ENCODE measurements at regions not wholly inside any gene's neighbourhood (a gene's known extent, or its start where the extent isn't known, plus 50 kb on each side); places are given as distances from the start of the nearest gene placed in this dataset.
A peak's percentile ranks its signal among the peaks of the same experiment; 100 is the strongest.
"Not testable (repeated sequence)": the region's sequence is repeated elsewhere in the genome, so short reads cannot be mapped to it uniquely, and the experiment has no call there.

DNA sequence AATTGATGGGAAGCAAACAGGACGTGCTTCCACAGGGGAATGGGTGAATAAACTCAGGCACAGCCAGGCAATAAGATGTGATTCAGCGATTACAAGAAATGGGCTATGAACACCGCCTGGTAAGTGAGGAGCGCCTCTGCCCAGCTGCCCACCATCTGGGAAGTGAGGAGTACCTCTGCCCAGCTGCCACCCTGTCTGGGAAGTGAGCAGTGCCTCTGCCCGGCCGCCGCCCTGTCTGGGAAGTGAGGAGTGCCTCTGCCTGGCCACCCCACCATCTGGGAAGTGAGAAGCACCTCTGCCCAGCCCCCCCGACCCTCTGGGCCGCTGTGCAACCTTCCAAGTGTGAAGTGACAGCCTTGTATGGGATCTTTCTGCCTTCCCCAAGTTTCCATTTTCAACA is 73.2 kb upstream of the PRR5 start:
- DNase-seq: no peak

DNA sequence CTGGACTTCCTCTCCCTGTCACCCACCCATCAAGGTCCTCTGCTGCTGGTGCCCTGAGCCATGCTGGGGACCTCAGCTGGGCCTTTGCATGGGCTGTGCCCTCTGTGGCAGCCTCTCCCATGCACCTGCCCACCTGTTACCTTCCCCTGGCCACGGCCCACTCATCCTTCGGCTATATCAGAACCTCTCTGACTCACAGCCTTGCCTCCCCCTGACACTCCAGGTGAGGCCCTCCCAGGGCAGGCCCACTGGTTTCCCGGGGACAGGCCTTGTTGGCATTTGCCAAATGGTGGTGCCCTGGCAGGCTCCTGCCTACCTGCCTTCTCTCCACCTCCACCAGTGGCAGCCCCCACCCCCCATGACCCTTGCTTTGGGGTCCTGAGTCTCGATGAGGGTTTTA is 73.7 kb upstream of the PRR5 start:
- no peak for DNase-seq

DNA sequence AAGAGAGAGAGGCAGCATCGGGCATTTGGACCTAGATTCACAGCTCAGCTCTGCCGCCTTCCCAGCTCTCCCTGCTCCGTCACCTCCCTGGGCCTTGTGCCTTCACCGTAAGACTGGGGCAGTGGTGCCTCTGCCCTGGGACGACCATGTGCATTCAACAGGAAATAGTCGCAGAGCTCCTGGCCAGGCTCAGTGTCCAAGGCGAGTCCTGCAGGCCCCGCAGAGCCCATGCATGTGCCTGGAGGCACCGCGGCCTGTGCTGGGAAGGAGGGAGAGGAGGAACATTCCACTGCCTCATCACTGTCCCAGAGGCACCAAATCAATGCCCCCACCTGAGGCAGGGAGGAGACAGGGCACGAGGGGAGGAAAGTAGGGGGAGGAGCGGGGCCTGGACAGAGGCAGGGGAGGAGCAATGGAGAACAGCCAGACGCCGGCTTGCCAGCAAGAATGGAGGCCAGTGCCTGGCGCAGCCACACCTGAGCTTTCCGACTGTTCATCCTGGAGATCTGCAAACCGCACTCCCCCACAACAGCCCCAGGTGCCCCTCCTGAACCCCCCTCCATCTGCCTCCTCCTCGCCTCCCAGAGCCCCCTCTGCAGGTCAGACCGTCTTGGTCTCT is 74.4 kb upstream of the PRR5 start:
- DNase-seq: no peak

- peak; percentile 72 to 80 for DNase-seq
Observed at GRCh38 chr22:44625981-44626687, 75.9 kb upstream of the PRR5 start.

DNA sequence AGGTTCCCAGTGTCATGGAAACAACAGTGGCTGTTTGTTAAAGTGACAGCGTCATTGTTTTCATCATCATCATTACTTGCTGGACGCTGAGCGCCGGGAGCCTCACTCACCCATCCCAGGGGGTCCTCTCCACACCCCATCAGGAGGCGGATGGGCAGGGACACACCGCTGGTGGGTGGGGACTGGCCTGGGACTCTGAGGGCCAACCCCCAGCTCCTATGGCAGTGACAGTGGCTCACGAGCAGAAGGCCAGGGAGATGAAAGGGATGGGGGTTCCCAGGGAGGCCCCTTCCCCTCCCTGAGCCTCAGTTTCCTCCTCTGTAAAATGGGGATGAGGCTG is 76.6 kb upstream of the PRR5 start:
- no peak for DNase-seq

DNA sequence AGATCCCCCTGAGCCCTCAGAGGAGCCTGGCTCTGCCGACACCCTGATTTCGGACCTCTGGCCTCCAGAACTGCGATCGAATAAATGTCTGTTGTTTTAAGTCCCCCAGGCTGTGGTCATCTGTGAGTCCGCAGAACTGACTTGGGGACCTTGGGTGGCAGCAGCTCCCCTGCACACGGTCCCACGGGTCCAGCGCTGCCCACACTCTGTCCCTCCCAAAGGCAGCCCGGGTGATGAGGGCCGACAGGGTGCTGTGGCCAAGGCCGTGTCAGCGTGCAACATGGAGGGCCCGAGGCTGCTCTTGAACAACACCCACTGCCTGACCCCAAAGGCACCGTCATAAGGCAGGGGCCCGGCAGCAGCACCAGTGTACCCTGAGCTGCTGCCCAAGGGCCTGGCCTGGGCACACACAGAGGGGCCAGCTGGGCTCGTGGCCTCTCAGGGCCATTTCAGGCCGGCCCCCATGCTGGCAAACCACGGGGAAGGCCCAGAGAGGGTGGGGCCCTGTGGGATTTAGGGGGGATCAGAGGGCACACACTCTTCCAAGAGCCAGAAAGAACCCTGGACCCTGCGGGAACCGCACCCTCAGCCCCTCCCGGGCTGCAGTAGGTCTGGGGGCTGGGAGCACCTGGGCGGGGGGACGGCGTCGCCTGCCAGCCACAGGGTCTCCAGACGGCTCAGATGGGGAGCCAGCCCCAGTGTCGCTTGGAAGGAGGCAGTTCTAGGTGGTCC is 77.1 kb upstream of the PRR5 start:
- DNase-seq: no peak

DNA sequence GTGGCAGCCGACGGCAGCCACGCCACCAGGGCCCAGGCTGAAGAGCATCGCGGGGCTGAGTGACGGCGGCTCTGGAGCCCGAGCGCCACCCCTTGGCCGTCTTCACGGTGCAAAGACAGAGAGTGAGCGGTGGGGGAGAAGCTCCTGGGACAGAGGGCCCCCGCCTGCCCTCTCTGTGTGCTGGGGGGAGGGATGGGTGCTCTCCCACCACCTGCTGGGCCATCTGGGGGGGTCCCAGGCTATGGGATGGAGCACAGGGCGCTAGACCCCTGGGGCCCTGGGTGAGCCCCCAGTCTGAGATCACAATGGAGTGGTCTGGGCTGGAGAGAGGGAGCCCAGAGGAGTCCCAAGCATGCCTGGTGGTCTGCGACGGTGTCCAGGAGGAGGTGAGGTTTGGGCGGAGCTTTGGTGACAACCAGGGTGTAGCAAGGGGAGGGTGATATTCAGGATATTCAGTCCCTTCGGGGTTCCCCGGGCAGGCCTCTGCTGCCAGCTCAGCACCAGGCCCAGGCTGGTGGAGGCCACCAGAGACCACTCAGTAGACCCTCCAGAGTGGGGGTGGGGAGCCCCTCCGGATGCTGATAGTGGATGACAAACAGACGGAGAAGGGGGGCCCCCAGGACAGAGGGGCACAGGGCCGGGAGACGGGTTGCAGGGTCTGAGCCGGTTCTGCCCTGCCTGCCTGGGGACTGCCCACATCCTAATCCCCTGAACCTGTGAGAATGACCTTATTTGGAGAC is 78.1 kb upstream of the PRR5 start:
- no peak for DNase-seq

DNA sequence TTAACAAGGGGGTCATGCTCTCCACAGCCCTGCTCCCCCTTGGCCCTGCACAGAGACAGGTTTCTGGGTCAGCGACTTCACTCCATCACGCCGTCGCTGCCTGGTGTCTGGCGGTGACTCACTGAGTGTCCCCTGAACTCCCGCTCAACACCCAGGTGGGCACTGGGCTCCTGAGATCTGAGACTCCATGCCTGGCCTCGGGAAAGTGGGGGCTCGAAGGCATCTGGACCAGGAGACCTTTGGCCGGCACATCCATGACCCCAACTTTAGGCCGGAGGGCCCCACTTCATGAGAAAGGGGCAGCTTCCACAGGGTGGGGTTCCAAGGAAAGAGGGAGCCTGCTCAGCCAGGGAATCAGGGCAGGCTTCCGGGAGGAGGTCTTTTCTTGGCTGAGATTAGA is 79.3 kb upstream of the PRR5 start:
- DNase-seq: no peak

- DNase-seq: peak in 1 of 2 donors; percentile 12
Observed at GRCh38 chr22:44622147-44622427, 79.9 kb upstream of the PRR5 start.

- no peak for DNase-seq
Observed at GRCh38 chr22:44621401-44622146, 80.4 kb upstream of the PRR5 start.

GRCh38 chr22:44620841-44621257 is 81.2 kb upstream of the PRR5 start:
- DNase-seq: no peak

DNA sequence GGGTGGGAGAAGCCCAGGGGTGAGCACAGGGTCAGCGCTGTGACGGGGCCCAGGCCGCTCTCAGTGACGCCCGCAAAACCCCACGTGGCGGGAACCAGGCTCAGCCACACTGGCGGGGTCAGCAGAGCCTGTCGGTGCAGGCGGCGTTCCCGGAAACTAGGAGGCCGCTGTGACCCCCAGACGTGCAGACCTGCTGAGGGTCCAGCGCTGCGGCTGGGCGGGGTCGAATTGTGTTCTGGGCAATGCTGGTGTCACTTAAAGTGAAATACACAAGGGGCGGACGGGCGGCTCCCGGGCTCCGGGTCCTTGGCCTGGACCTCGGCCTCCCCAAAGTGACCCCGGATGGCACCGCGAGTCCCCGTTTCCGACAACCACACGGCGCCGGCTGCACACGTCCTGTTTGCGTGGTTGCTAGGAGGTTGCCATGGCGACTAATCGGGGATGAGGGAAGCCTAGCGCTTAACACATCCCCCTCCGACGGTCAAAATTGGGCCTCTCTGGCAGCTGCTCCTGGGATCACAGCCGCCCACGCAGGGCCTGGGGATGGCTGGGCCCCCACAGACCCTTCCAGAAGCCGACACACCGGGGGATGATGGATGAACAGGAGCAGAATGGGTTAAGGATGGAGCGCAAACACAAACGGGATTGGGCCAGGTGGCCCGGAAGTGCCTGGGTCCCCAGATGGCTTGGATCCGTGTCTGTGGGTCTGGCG is 81.7 kb upstream of the PRR5 start:
- peak; percentile 60 to 70 for DNase-seq

- DNase-seq: not testable (repeated sequence)
Observed at GRCh38 chr22:44619560-44620128, 82.4 kb upstream of the PRR5 start.

DNA sequence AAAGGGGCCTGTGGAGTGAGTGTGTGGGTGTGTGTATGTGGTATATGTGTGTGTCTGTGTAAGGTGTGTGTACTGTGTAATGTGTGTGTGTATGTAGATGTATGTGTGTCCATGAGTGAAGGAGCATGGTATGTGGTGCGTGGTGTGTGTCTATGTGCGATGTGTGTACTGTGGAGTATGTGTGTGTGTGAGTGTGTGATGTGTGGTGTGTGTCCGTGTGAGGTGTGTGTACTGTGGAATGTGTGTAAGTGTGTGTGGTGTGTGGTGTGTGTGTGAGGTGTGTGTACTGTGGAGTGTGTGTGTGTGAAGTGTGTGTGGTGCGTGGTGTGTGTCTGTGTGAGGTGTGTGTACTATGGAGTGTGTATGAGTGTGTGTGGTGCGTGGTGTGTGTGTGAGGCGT is 83.1 kb upstream of the PRR5 start:
- DNase-seq: not testable (repeated sequence)

GRCh38 chr22:44618400-44618799 is 83.6 kb upstream of the PRR5 start:
- no peak for DNase-seq

GRCh38 chr22:44617828-44618227 is 84.2 kb upstream of the PRR5 start:
- no peak for DNase-seq

- DNase-seq: no peak
Observed at GRCh38 chr22:44616882-44617655, 84.9 kb upstream of the PRR5 start.

- no peak for DNase-seq
Observed at GRCh38 chr22:44616461-44616860, 85.5 kb upstream of the PRR5 start.

- no peak for DNase-seq
Observed at GRCh38 chr22:44615602-44616180, 86.3 kb upstream of the PRR5 start.

- DNase-seq: no peak
Observed at GRCh38 chr22:44615146-44615545, 86.9 kb upstream of the PRR5 start.

DNA sequence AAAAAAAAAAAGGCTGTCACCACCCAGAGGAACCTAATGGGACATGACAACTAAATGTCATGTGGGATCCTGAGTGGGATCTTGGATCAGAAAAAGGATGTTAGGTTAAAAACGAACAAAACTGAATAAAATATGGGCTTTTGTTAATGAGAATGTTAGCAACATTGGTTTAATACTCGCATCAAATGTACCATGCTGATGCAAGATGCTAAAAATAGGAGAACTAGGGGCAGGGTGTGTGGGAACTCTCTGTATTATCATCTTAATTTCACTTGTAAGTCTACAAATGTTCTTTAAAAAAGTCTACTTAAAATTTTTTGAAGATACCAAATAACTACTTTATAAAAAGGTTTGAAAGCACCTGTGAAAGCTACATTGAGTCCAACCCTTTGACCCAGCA is 88.8 kb upstream of the PRR5 start:
- DNase-seq: no peak

All from activated CD4-positive, alpha-beta T cell treated with anti-CD3 and anti-CD28 coated beads for 4 hours (primary cell).